Glutamatergic neuron (in vitro differentiated cells): ENCODE measurements at regions not wholly inside any gene's neighbourhood (a gene's known extent, or its start where the extent isn't known, plus 50 kb on each side); places are given as distances from the start of the nearest gene placed in this dataset.
A peak's percentile ranks its signal among the peaks of the same experiment; 100 is the strongest.
"Not testable (repeated sequence)": the region's sequence is repeated elsewhere in the genome, so short reads cannot be mapped to it uniquely, and the experiment has no call there.

Source experiments
- DNase-seq: peaks from one replicate; pipeline ENCODE4 v3.0.0; 2022
- H3K27ac Mint-ChIP-seq: one replicate; pipeline ENCODE4 v1.8.0; 2020; ENCODE audit warnings: mild to moderate bottlenecking, mixed read lengths, inconsistent platforms; ENCODE audit not compliant: unreplicated experiment
- H3K27me3 Mint-ChIP-seq: one replicate; pipeline ENCODE4 v1.8.0; 2020; ENCODE audit warnings: mild to moderate bottlenecking, moderate library complexity, mixed read lengths, inconsistent platforms; ENCODE audit not compliant: unreplicated experiment
- H3K36me3 Mint-ChIP-seq: one replicate; pipeline ENCODE4 v1.8.0; 2020; ENCODE audit warnings: mild to moderate bottlenecking, mixed read lengths, inconsistent platforms; ENCODE audit not compliant: unreplicated experiment
- H3K4me1 Mint-ChIP-seq: one replicate; pipeline ENCODE4 v1.8.0; 2020; ENCODE audit warnings: mild to moderate bottlenecking, low read depth, mixed read lengths, inconsistent platforms; ENCODE audit not compliant: unreplicated experiment
- H3K4me3 Mint-ChIP-seq: one replicate; pipeline ENCODE4 v1.8.0; 2020; ENCODE audit warnings: mild to moderate bottlenecking, mixed read lengths, inconsistent platforms; ENCODE audit not compliant: unreplicated experiment
- H3K9me3 Mint-ChIP-seq: one replicate; pipeline ENCODE4 v1.8.0; 2020; ENCODE audit warnings: mild to moderate bottlenecking, moderate library complexity, mixed read lengths, inconsistent platforms; ENCODE audit not compliant: unreplicated experiment
- CTCF ChIP-seq: fragments of 200-600 bp; sonication (generic); IDR thresholded peaks from one replicate; pipeline ENCODE4 v1.5.0; 2021; ENCODE audit not compliant: partially characterized antibody, unreplicated experiment

- DNase-seq = no peak
- Mint-ChIP-seq H3K4me1 (no peaks in the 10 kb centered on the region), H3K36me3 (no peaks in the 10 kb centered on the region), H3K27ac (no peak overlapping the region), H3K4me3 (no peak overlapping the region), H3K27me3 (no peaks in the 10 kb centered on the region), H3K9me3 (peaks cover 2% of the 10 kb centered on the region)
- no peak for TF ChIP-seq CTCF
These were observed 144.5 kb upstream of the SMYD2 start for GRCh38 chr1:214136324-214136919.

- Mint-ChIP-seq H3K4me3 (no peak overlapping the region), H3K4me1 (peaks cover 26% of the 10 kb centered on the region), H3K36me3 (no peaks in the 10 kb centered on the region), H3K27me3 (peaks cover 8% of the 10 kb centered on the region), H3K9me3 (peaks cover 8% of the 10 kb centered on the region), H3K27ac (no peak overlapping the region)
- no peak for DNase-seq
- TF ChIP-seq CTCF = no peak
These were observed 139.5 kb upstream of the SMYD2 start for GRCh38 chr1:214141486-214141885.

- peaks cover 8% of the 10 kb centered on the region for H3K27me3 Mint-ChIP-seq
- H3K4me1 Mint-ChIP-seq = peaks cover 27% of the 10 kb centered on the region
- H3K36me3 Mint-ChIP-seq = no peaks in the 10 kb centered on the region
- peak overlapping the region; percentile 92 for H3K27ac Mint-ChIP-seq
- no peak for TF ChIP-seq CTCF
- H3K9me3 Mint-ChIP-seq = peaks cover 8% of the 10 kb centered on the region
- no peak for DNase-seq
- H3K4me3 Mint-ChIP-seq = peak overlapping the region; percentile 44
These were observed 137.7 kb upstream of the SMYD2 start for GRCh38 chr1:214143006-214143992.

GRCh38 chr1:214144521-214144920, 136.4 kb upstream of the SMYD2 start:
- not testable (repeated sequence) for H3K27me3 Mint-ChIP-seq, H3K9me3 Mint-ChIP-seq, DNase-seq, H3K4me3 Mint-ChIP-seq, H3K27ac Mint-ChIP-seq, H3K36me3 Mint-ChIP-seq
- peaks cover 27% of the 10 kb centered on the region for H3K4me1 Mint-ChIP-seq

- Mint-ChIP-seq H3K27ac (no peak overlapping the region), H3K27me3 (peaks cover 8% of the 10 kb centered on the region), H3K36me3 (no peaks in the 10 kb centered on the region), H3K4me3 (no peak overlapping the region), H3K4me1 (peaks cover 27% of the 10 kb centered on the region), H3K9me3 (peaks cover 8% of the 10 kb centered on the region)
- TF ChIP-seq CTCF = no peak
- DNase-seq = no peak
These were observed 134.4 kb upstream of the SMYD2 start for GRCh38 chr1:214146523-214146922.
